ENCODE measurements at regions not wholly inside any gene's neighbourhood (a gene's known extent, or its start where the extent isn't known, plus 50 kb on each side); places are given as distances from the start of the nearest gene placed in this dataset.
A peak's percentile ranks its signal among the peaks of the same experiment; 100 is the strongest.

DNA sequence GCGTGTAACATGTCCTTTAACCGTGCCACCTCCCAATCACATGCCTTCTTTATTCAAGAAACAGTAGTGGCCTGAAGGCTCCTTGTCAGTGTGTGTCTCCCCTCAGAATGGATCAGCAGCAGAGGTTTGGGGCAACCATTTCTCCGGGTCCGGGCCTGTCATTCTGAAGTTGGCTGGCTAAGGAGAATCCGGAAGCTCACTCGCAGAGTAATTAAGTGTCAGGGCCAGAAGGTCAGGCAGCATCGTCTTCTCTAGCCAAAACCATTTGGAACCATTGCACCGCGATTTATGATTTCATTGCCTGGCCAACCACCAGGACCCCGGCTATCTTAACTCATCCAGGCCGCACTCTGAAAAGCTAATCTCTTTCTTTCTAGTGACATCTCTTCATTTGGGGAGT lies 550.8 kb downstream of the EFNB2 start:
- no peak for DNase-seq (ENCODE audit: low read depth, low spot score)
- TF ChIP-seq SUZ12 (IDR thresholded peaks at IDR 0.05; ENCODE audit: extremely low read depth, insufficient read depth, insufficient read length) (no peak), ZNF274 (IDR thresholded peaks at IDR 0.05; ENCODE audit: low read depth, low read length) (no peak), YY1 (IDR thresholded peaks at IDR 0.05; ENCODE audit: insufficient read depth, insufficient read length) (no peak)
- H3K9ac ChIP-seq (ENCODE audit: insufficient read length, low read depth): no peak overlapping the region
- no peaks in the 10 kb centered on the region for H3K9me3 ChIP-seq (ENCODE audit: insufficient read depth, low read length)
- no peaks in the 10 kb centered on the region for H3K36me3 ChIP-seq (ENCODE audit: insufficient read depth, insufficient read length, low read length)
- no peaks in the 10 kb centered on the region for H3K27me3 ChIP-seq (ENCODE audit: insufficient read depth, insufficient read length)
- no peaks in the 10 kb centered on the region for H3K4me1 ChIP-seq (ENCODE audit: insufficient read depth, insufficient read length)
- H3K4me3 ChIP-seq (ENCODE audit: insufficient read length, low read depth): no peak overlapping the region

DNA sequence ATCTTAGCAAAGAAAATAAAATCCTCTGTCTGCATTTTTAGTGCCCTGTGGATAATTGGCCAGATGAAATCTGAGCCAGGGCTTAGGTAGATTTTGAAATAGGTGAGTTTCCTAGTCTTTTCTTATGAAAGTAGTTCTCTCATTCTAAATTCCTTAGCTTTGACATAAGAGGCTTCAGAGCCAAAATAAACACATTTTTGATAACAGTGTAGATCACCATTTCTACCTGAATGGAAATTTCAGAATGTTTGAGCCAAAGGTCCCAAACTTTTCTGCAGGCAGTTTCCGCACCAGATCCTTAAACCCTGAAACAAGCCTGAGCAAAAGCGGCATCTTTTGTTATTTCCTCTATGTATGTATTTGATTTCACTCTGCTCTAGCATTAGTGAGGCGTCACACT lies 551.2 kb downstream of the EFNB2 start:
- TF ChIP-seq ZNF274 (IDR thresholded peaks at IDR 0.05; ENCODE audit: low read depth, low read length) (no peak), YY1 (IDR thresholded peaks at IDR 0.05; ENCODE audit: insufficient read depth, insufficient read length) (no peak), SUZ12 (IDR thresholded peaks at IDR 0.05; ENCODE audit: extremely low read depth, insufficient read depth, insufficient read length) (no peak)

GRCh38 chr13:105982219-105982930 lies 553.1 kb downstream of the EFNB2 start:
- no peak overlapping the region for H3K4me3 ChIP-seq (ENCODE audit: insufficient read length, low read depth)
- no peak overlapping the region for H3K9ac ChIP-seq (ENCODE audit: insufficient read length, low read depth)
- H3K9me3 ChIP-seq (ENCODE audit: insufficient read depth, low read length): no peaks in the 10 kb centered on the region
- H3K4me1 ChIP-seq (ENCODE audit: insufficient read depth, insufficient read length): no peaks in the 10 kb centered on the region
- H3K27me3 ChIP-seq (ENCODE audit: insufficient read depth, insufficient read length): no peaks in the 10 kb centered on the region
- TF ChIP-seq YY1 (IDR thresholded peaks at IDR 0.05; ENCODE audit: insufficient read depth, insufficient read length): no peak
- TF ChIP-seq ZNF274 (IDR thresholded peaks at IDR 0.05; ENCODE audit: low read depth, low read length): no peak
- no peak for TF ChIP-seq SUZ12 (IDR thresholded peaks at IDR 0.05; ENCODE audit: extremely low read depth, insufficient read depth, insufficient read length)
- H3K36me3 ChIP-seq (ENCODE audit: insufficient read depth, insufficient read length, low read length): no peaks in the 10 kb centered on the region
- peak; percentile 8 for DNase-seq (ENCODE audit: low read depth, low spot score)

More for the DNA sequence above, 551.2 kb downstream of the EFNB2 start:
- Histone ChIP-seq H3K9ac (ENCODE audit: insufficient read length, low read depth) (no peak overlapping the region), H3K9me3 (ENCODE audit: insufficient read depth, low read length) (no peaks in the 10 kb centered on the region), H3K27me3 (ENCODE audit: insufficient read depth, insufficient read length) (no peaks in the 10 kb centered on the region), H3K4me1 (ENCODE audit: insufficient read depth, insufficient read length) (no peaks in the 10 kb centered on the region), H3K36me3 (ENCODE audit: insufficient read depth, insufficient read length, low read length) (no peaks in the 10 kb centered on the region), H3K4me3 (ENCODE audit: insufficient read length, low read depth) (no peak overlapping the region)
- DNase-seq (ENCODE audit: low read depth, low spot score): no peak

- DNase-seq (ENCODE audit: low read depth, low spot score): no peak
- TF ChIP-seq SUZ12 (IDR thresholded peaks at IDR 0.05; ENCODE audit: extremely low read depth, insufficient read depth, insufficient read length) (no peak), ZNF274 (IDR thresholded peaks at IDR 0.05; ENCODE audit: low read depth, low read length) (no peak), YY1 (IDR thresholded peaks at IDR 0.05; ENCODE audit: insufficient read depth, insufficient read length) (no peak)
- Histone ChIP-seq H3K27me3 (ENCODE audit: insufficient read depth, insufficient read length) (no peaks in the 10 kb centered on the region), H3K9ac (ENCODE audit: insufficient read length, low read depth) (no peak overlapping the region), H3K4me1 (ENCODE audit: insufficient read depth, insufficient read length) (no peaks in the 10 kb centered on the region), H3K4me3 (ENCODE audit: insufficient read length, low read depth) (no peak overlapping the region), H3K36me3 (ENCODE audit: insufficient read depth, insufficient read length, low read length) (no peaks in the 10 kb centered on the region), H3K9me3 (ENCODE audit: insufficient read depth, low read length) (no peaks in the 10 kb centered on the region)
Observed at GRCh38 chr13:105979131-105980011, 556.1 kb downstream of the EFNB2 start.

GRCh38 chr13:105974380-105974779 lies 561.1 kb downstream of the EFNB2 start:
- Histone ChIP-seq H3K36me3 (ENCODE audit: insufficient read depth, insufficient read length, low read length) (no peaks in the 10 kb centered on the region), H3K4me3 (ENCODE audit: insufficient read length, low read depth) (no peak overlapping the region), H3K27me3 (ENCODE audit: insufficient read depth, insufficient read length) (no peaks in the 10 kb centered on the region), H3K4me1 (ENCODE audit: insufficient read depth, insufficient read length) (no peaks in the 10 kb centered on the region), H3K9me3 (ENCODE audit: insufficient read depth, low read length) (no peaks in the 10 kb centered on the region), H3K9ac (ENCODE audit: insufficient read length, low read depth) (no peak overlapping the region)
- DNase-seq (ENCODE audit: low read depth, low spot score): no peak
- TF ChIP-seq YY1 (IDR thresholded peaks at IDR 0.05; ENCODE audit: insufficient read depth, insufficient read length) (no peak), ZNF274 (IDR thresholded peaks at IDR 0.05; ENCODE audit: low read depth, low read length) (no peak), SUZ12 (IDR thresholded peaks at IDR 0.05; ENCODE audit: extremely low read depth, insufficient read depth, insufficient read length) (no peak)

- Histone ChIP-seq H3K36me3 (ENCODE audit: insufficient read depth, insufficient read length, low read length) (no peaks in the 10 kb centered on the region), H3K4me1 (ENCODE audit: insufficient read depth, insufficient read length) (no peaks in the 10 kb centered on the region), H3K9ac (ENCODE audit: insufficient read length, low read depth) (no peak overlapping the region), H3K9me3 (ENCODE audit: insufficient read depth, low read length) (no peaks in the 10 kb centered on the region), H3K4me3 (ENCODE audit: insufficient read length, low read depth) (no peak overlapping the region), H3K27me3 (ENCODE audit: insufficient read depth, insufficient read length) (no peaks in the 10 kb centered on the region)
- no peak for DNase-seq (ENCODE audit: low read depth, low spot score)
- TF ChIP-seq YY1 (IDR thresholded peaks at IDR 0.05; ENCODE audit: insufficient read depth, insufficient read length) (no peak), ZNF274 (IDR thresholded peaks at IDR 0.05; ENCODE audit: low read depth, low read length) (no peak), SUZ12 (IDR thresholded peaks at IDR 0.05; ENCODE audit: extremely low read depth, insufficient read depth, insufficient read length) (no peak)
Observed at GRCh38 chr13:105972811-105973590, 562.5 kb downstream of the EFNB2 start.
